ENCODE measurements at regions not wholly inside any gene's neighbourhood (a gene's known extent, or its start where the extent isn't known, plus 50 kb on each side); places are given as distances from the start of the nearest gene placed in this dataset.

GRCh38 chr5:93870649-93871048 is 129.2 kb upstream of the POU5F2 start:
- Histone ChIP-seq H3K9me3 (no peaks in the 10 kb centered on the region), H3K36me3 (no peaks in the 10 kb centered on the region), H3K4me3 (no peak overlapping the region), H3K4me1 (ENCODE audit: control insufficient read depth in 1 of 2, low read depth in 2 of 2) (no peaks in the 10 kb centered on the region), H3K27me3 (replicated peaks; ENCODE audit: insufficient read depth) (no peaks in the 10 kb centered on the region), H3K27ac (no peak overlapping the region)
- no peak for TF ChIP-seq CTCF (IDR thresholded peaks at IDR 0.05)
- DNase-seq (ENCODE audit: low spot score): no peak
- no peak for ATAC-seq (ENCODE audit: insufficient number of reproducible peaks, low FRiP score, low read depth)

DNA sequence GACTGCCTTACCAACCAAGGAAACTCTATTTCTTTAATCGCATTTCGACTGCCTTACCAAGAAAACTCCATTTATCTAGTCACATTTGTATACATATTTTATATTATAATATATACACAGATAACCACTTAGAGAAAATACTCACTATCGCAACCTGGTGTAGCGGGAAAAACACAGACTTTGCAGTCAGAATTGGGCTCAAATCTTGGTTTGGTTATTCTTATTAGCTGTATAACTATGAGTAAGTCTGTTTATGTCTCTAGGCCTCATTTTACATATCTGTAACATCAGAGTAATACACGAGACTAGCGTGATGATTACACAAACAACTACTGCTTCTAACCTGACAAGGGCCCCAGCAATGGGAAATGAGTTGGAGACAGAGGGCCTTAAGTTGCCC is 127.5 kb upstream of the POU5F2 start:
- no peak overlapping the region for H3K4me3 ChIP-seq
- H3K4me1 ChIP-seq (ENCODE audit: control insufficient read depth in 1 of 2, low read depth in 2 of 2): no peaks in the 10 kb centered on the region
- H3K27ac ChIP-seq: no peak overlapping the region
- no peaks in the 10 kb centered on the region for H3K36me3 ChIP-seq
- TF ChIP-seq CTCF (IDR thresholded peaks at IDR 0.05): no peak
- ATAC-seq (ENCODE audit: insufficient number of reproducible peaks, low FRiP score, low read depth) (no peak), DNase-seq (ENCODE audit: low spot score) (no peak)
- no peaks in the 10 kb centered on the region for H3K9me3 ChIP-seq
- H3K27me3 ChIP-seq (replicated peaks; ENCODE audit: insufficient read depth): no peaks in the 10 kb centered on the region

DNA sequence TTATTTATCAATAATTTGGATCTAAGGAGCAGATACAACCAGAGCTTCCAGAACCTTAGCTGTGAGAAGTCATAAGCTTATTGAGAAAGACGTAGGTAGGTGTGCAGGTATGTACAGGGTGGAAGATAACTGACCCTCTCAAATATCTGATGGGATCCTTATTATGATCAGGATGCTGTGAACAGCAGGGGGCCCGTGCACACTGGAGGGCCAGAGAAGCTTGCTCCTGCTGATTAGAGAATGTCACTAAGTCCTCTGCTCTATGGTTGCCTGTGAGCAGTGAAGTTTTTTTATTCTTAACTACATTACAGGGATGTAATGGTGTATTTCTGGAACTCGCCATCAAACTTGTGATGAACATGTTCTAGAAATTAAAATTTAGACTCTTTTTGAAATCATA is 108.9 kb upstream of the POU5F2 start:
- ATAC-seq (ENCODE audit: insufficient number of reproducible peaks, low FRiP score, low read depth): no peak

DNA sequence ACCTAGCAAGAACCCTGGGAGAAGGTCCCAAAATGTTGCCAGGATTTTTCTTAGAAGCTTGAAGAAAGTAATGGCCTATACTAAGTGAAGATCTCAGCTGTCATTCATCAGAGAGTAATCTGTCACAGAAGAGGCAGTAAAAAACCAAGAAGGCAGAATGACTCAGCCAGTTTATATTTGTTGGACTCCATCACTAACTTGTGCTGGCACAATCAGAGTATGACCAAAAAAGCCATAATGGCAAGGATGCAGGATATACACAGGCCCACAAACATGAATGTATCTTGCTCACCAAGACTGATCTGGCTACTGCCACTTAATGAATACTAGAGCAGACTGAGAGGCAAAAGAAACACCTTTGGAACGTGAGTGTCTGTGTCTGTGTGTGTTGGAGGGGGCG is 104.0 kb upstream of the POU5F2 start:
- no peak for TF ChIP-seq CTCF (IDR thresholded peaks at IDR 0.05)
- Histone ChIP-seq H3K36me3 (no peaks in the 10 kb centered on the region), H3K4me1 (ENCODE audit: control insufficient read depth in 1 of 2, low read depth in 2 of 2) (no peaks in the 10 kb centered on the region), H3K4me3 (no peak overlapping the region), H3K27ac (no peak overlapping the region), H3K9me3 (peaks cover 8% of the 10 kb centered on the region), H3K27me3 (replicated peaks; ENCODE audit: insufficient read depth) (no peaks in the 10 kb centered on the region)
- DNase-seq (ENCODE audit: low spot score): no peak
- no peak for ATAC-seq (ENCODE audit: insufficient number of reproducible peaks, low FRiP score, low read depth)

More for the DNA sequence above, 108.9 kb upstream of the POU5F2 start:
- Histone ChIP-seq H3K4me3 (no peak overlapping the region), H3K9me3 (no peaks in the 10 kb centered on the region), H3K4me1 (ENCODE audit: control insufficient read depth in 1 of 2, low read depth in 2 of 2) (no peaks in the 10 kb centered on the region), H3K27ac (no peak overlapping the region), H3K36me3 (no peaks in the 10 kb centered on the region), H3K27me3 (replicated peaks; ENCODE audit: insufficient read depth) (no peaks in the 10 kb centered on the region)
- TF ChIP-seq CTCF (IDR thresholded peaks at IDR 0.05): no peak
- DNase-seq (ENCODE audit: low spot score): no peak

GRCh38 chr5:93831449-93831848 is 90.0 kb upstream of the POU5F2 start:
- ATAC-seq (ENCODE audit: insufficient number of reproducible peaks, low FRiP score, low read depth) (no peak), DNase-seq (ENCODE audit: low spot score) (no peak)
- no peak overlapping the region for H3K27ac ChIP-seq
- H3K27me3 ChIP-seq (replicated peaks; ENCODE audit: insufficient read depth): no peaks in the 10 kb centered on the region
- H3K4me3 ChIP-seq: no peak overlapping the region
- TF ChIP-seq CTCF (IDR thresholded peaks at IDR 0.05): no peak
- no peaks in the 10 kb centered on the region for H3K4me1 ChIP-seq (ENCODE audit: control insufficient read depth in 1 of 2, low read depth in 2 of 2)
- no peaks in the 10 kb centered on the region for H3K36me3 ChIP-seq
- no peaks in the 10 kb centered on the region for H3K9me3 ChIP-seq

Data from thoracic aorta (tissue), 2 donors.